NCI-H2227 (cell line): ENCODE measurements at regions not wholly inside any gene's neighbourhood (a gene's known extent, or its start where the extent isn't known, plus 50 kb on each side); places are given as distances from the start of the nearest gene placed in this dataset.
"Not testable (repeated sequence)": the region's sequence is repeated elsewhere in the genome, so short reads cannot be mapped to it uniquely, and the experiment has no call there.

ENCODE experiments used
- DNase-seq: peaks from one replicate; lab custom pipeline; 2025; ENCODE audit not compliant: unreplicated experiment; lab: John Stamatoyannopoulos, UW

- DNase-seq, result no peak
Observed at GRCh38 chr7:68122801-68123200, 1126.2 kb downstream of the TYW1 start.

- no peak for DNase-seq
Observed at GRCh38 chr7:68125168-68125567, 1128.5 kb downstream of the TYW1 start.

GRCh38 chr7:68133045-68133444, 1136.4 kb downstream of the TYW1 start:
- no peak for DNase-seq

GRCh38 chr7:68143345-68143744, 1146.7 kb downstream of the TYW1 start:
- DNase-seq, result no peak

GRCh38 chr7:68146983-68147382, 1150.3 kb downstream of the TYW1 start:
- DNase-seq, result no peak

- DNase-seq, result no peak
Observed at GRCh38 chr7:68147614-68148238, 1151.1 kb downstream of the TYW1 start.

- DNase-seq, result no peak
Observed at GRCh38 chr7:68148440-68148839, 1151.8 kb downstream of the TYW1 start.

- no peak for DNase-seq
Observed at GRCh38 chr7:68152205-68152604, 1155.6 kb downstream of the TYW1 start.

- DNase-seq, result no peak
Observed at GRCh38 chr7:68155676-68156075, 1159.0 kb downstream of the TYW1 start.

GRCh38 chr7:68158686-68159295, 1162.2 kb downstream of the TYW1 start:
- no peak for DNase-seq

- DNase-seq, result no peak
Observed at GRCh38 chr7:68162712-68163111, 1166.1 kb downstream of the TYW1 start.

- no peak for DNase-seq
Observed at GRCh38 chr7:68166525-68166924, 1169.9 kb downstream of the TYW1 start.

- no peak for DNase-seq
Observed at GRCh38 chr7:68173513-68173912, 1176.9 kb downstream of the TYW1 start.

- DNase-seq, result peak; percentile 57
Observed at GRCh38 chr7:68176974-68177373, 1180.3 kb downstream of the TYW1 start.

- DNase-seq, result no peak
Observed at GRCh38 chr7:68180761-68181160, 1184.1 kb downstream of the TYW1 start.

GRCh38 chr7:68183176-68183575, 1186.5 kb downstream of the TYW1 start:
- no peak for DNase-seq

GRCh38 chr7:68185631-68186456, 1189.2 kb downstream of the TYW1 start:
- no peak for DNase-seq

GRCh38 chr7:68187532-68187931, 1190.9 kb downstream of the TYW1 start:
- no peak for DNase-seq

GRCh38 chr7:68192941-68193340, 1196.3 kb downstream of the TYW1 start:
- DNase-seq, result no peak

- not testable (repeated sequence) for DNase-seq
Observed at GRCh38 chr7:68195642-68196041, 1199.0 kb downstream of the TYW1 start.

- no peak for DNase-seq
Observed at GRCh38 chr7:68200051-68200670, 1203.5 kb downstream of the TYW1 start.

GRCh38 chr7:68203251-68203650, 1206.6 kb downstream of the TYW1 start:
- DNase-seq, result no peak
